ENCODE measurements at regions not wholly inside any gene's neighbourhood (a gene's known extent, or its start where the extent isn't known, plus 50 kb on each side); places are given as distances from the start of the nearest gene placed in this dataset.

GRCh38 chr1:109828756-109829505 is 65.2 kb upstream of the EPS8L3 start:
- Histone ChIP-seq H3K36me3 (replicated peaks; ENCODE audit: low read depth, low read length) (no peaks in the 10 kb centered on the region), H3K9me3 (ENCODE audit: insufficient read depth, low read length) (no peaks in the 10 kb centered on the region), H3K27me3 (ENCODE audit: low read depth, low read length) (no peaks in the 10 kb centered on the region), H4K20me1 (ENCODE audit: insufficient read depth, low read length) (no peaks in the 10 kb centered on the region), H3K4me3 (ENCODE audit: low read length) (no peak overlapping the region), H3K79me2 (ENCODE audit: low read length) (no peaks in the 10 kb centered on the region), H2AFZ (ENCODE audit: low read depth, low read length) (no peak overlapping the region), H3K27ac (ENCODE audit: low read length) (no peak overlapping the region), H3K4me2 (ENCODE audit: low read length) (no peak overlapping the region), H3K9ac (ENCODE audit: low read length) (no peak overlapping the region), H3K4me1 (ENCODE audit: low read length) (no peaks in the 10 kb centered on the region)
- TF ChIP-seq EZH2phosphoT487 (IDR thresholded peaks at IDR 0.05; ENCODE audit: low read depth) (no peak), CTCF (IDR thresholded peaks at IDR 0.05; ENCODE audit: low read depth, low read length) (no peak)

GRCh38 chr1:109827986-109828385 is 64.3 kb upstream of the EPS8L3 start:
- Histone ChIP-seq H4K20me1 (ENCODE audit: insufficient read depth, low read length) (no peaks in the 10 kb centered on the region), H3K79me2 (ENCODE audit: low read length) (no peaks in the 10 kb centered on the region), H3K4me1 (ENCODE audit: low read length) (no peaks in the 10 kb centered on the region), H3K9me3 (ENCODE audit: insufficient read depth, low read length) (no peaks in the 10 kb centered on the region), H3K27ac (ENCODE audit: low read length) (no peak overlapping the region), H3K27me3 (ENCODE audit: low read depth, low read length) (no peaks in the 10 kb centered on the region), H3K9ac (ENCODE audit: low read length) (no peak overlapping the region), H3K36me3 (replicated peaks; ENCODE audit: low read depth, low read length) (no peaks in the 10 kb centered on the region), H2AFZ (ENCODE audit: low read depth, low read length) (no peak overlapping the region), H3K4me3 (ENCODE audit: low read length) (no peak overlapping the region), H3K4me2 (ENCODE audit: low read length) (no peak overlapping the region)
- TF ChIP-seq CTCF (IDR thresholded peaks at IDR 0.05; ENCODE audit: low read depth, low read length) = no peak
- no peak for TF ChIP-seq EZH2phosphoT487 (IDR thresholded peaks at IDR 0.05; ENCODE audit: low read depth)

GRCh38 chr1:109827466-109827865 is 63.7 kb upstream of the EPS8L3 start:
- no peaks in the 10 kb centered on the region for H3K27me3 ChIP-seq (ENCODE audit: low read depth, low read length)
- no peak overlapping the region for H3K9ac ChIP-seq (ENCODE audit: low read length)
- no peak overlapping the region for H3K27ac ChIP-seq (ENCODE audit: low read length)
- H3K36me3 ChIP-seq (replicated peaks; ENCODE audit: low read depth, low read length) = no peaks in the 10 kb centered on the region
- H3K4me1 ChIP-seq (ENCODE audit: low read length) = no peaks in the 10 kb centered on the region
- no peaks in the 10 kb centered on the region for H4K20me1 ChIP-seq (ENCODE audit: insufficient read depth, low read length)
- H3K9me3 ChIP-seq (ENCODE audit: insufficient read depth, low read length) = no peaks in the 10 kb centered on the region
- H3K4me3 ChIP-seq (ENCODE audit: low read length) = no peak overlapping the region
- no peak overlapping the region for H2AFZ ChIP-seq (ENCODE audit: low read depth, low read length)
- no peak for TF ChIP-seq EZH2phosphoT487 (IDR thresholded peaks at IDR 0.05; ENCODE audit: low read depth)
- H3K79me2 ChIP-seq (ENCODE audit: low read length) = no peaks in the 10 kb centered on the region
- no peak overlapping the region for H3K4me2 ChIP-seq (ENCODE audit: low read length)

GRCh38 chr1:109826930-109827349 is 63.2 kb upstream of the EPS8L3 start:
- Histone ChIP-seq H3K4me1 (ENCODE audit: low read length) (no peaks in the 10 kb centered on the region), H3K27me3 (ENCODE audit: low read depth, low read length) (no peaks in the 10 kb centered on the region), H3K9ac (ENCODE audit: low read length) (no peak overlapping the region), H4K20me1 (ENCODE audit: insufficient read depth, low read length) (no peaks in the 10 kb centered on the region), H3K79me2 (ENCODE audit: low read length) (no peaks in the 10 kb centered on the region), H3K4me3 (ENCODE audit: low read length) (no peak overlapping the region), H3K4me2 (ENCODE audit: low read length) (no peak overlapping the region), H3K27ac (ENCODE audit: low read length) (no peak overlapping the region), H3K36me3 (replicated peaks; ENCODE audit: low read depth, low read length) (no peaks in the 10 kb centered on the region), H3K9me3 (ENCODE audit: insufficient read depth, low read length) (no peaks in the 10 kb centered on the region), H2AFZ (ENCODE audit: low read depth, low read length) (no peak overlapping the region)
- TF ChIP-seq EZH2phosphoT487 (IDR thresholded peaks at IDR 0.05; ENCODE audit: low read depth) (no peak), CTCF (IDR thresholded peaks at IDR 0.05; ENCODE audit: low read depth, low read length) (no peak)

Measured in OCI-LY3 (cell line).